ENCODE measurements at regions not wholly inside any gene's neighbourhood (a gene's known extent, or its start where the extent isn't known, plus 50 kb on each side); places are given as distances from the start of the nearest gene placed in this dataset.

- H3K4me3 Mint-ChIP-seq (ENCODE audit: low read depth, unreplicated experiment) = no peak overlapping the region
- CTCF ChIA-PET = no interaction called here
- peaks cover 13% of the 10 kb centered on the region for H3K27me3 Mint-ChIP-seq (ENCODE audit: unreplicated experiment)
- no peaks in the 10 kb centered on the region for H3K9me3 Mint-ChIP-seq (ENCODE audit: low read depth, unreplicated experiment)
- H3K4me1 Mint-ChIP-seq (ENCODE audit: low read depth, unreplicated experiment) = no peaks in the 10 kb centered on the region
- TF ChIP-seq, protein P1, sequence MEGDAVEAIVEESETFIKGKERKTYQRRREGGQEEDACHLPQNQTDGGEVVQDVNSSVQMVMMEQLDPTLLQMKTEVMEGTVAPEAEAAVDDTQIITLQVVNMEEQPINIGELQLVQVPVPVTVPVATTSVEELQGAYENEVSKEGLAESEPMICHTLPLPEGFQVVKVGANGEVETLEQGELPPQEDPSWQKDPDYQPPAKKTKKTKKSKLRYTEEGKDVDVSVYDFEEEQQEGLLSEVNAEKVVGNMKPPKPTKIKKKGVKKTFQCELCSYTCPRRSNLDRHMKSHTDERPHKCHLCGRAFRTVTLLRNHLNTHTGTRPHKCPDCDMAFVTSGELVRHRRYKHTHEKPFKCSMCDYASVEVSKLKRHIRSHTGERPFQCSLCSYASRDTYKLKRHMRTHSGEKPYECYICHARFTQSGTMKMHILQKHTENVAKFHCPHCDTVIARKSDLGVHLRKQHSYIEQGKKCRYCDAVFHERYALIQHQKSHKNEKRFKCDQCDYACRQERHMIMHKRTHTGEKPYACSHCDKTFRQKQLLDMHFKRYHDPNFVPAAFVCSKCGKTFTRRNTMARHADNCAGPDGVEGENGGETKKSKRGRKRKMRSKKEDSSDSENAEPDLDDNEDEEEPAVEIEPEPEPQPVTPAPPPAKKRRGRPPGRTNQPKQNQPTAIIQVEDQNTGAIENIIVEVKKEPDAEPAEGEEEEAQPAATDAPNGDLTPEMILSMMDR (IDR thresholded peaks at IDR 0.05; ENCODE audit: unreplicated experiment) = no peak
- DNase-seq = no peak
- no TSS peak for BruUV-seq (replicated peaks)
- intact Hi-C loops (cut with micrococcal nuclease; ENCODE audit: unreplicated experiment) = no loop called here
- no peaks in the 10 kb centered on the region for H3K36me3 Mint-ChIP-seq (ENCODE audit: insufficient read depth, unreplicated experiment)
- H3K27ac Mint-ChIP-seq (ENCODE audit: unreplicated experiment) = no peak overlapping the region
These were observed 220.5 kb upstream of the NWD2 start for GRCh38 chr4:37023996-37024395.

DNA sequence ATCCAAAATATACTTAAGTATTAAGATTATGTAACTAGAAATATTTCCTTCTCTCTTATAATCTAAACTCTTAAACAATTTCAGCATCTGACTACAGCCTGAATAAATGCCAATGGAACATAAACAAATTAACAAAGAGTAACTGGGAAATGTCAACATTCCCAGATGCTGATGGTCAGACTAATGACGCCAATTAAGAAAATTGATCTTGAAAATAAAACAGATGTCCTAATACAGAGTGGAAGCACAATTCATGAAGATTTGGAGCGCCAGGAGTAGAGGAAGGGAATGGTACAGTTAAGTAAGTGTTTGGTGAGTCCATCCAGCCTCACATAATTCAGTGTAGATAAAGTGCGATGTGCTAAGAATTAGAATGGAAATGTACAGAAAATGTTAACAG, 203.7 kb upstream of the NWD2 start:
- CTCF ChIA-PET = no interaction called here

GRCh38 chr4:37043342-37043741, 201.2 kb upstream of the NWD2 start:
- no peaks in the 10 kb centered on the region for H3K36me3 Mint-ChIP-seq (ENCODE audit: insufficient read depth, unreplicated experiment)
- intact Hi-C loops (cut with micrococcal nuclease; ENCODE audit: unreplicated experiment) = no loop called here
- TF ChIP-seq, protein P1 (IDR thresholded peaks at IDR 0.05; ENCODE audit: unreplicated experiment) = no peak
- CTCF ChIA-PET = no interaction called here
- BruUV-seq (replicated peaks) = no TSS peak
- no peak overlapping the region for H3K4me3 Mint-ChIP-seq (ENCODE audit: low read depth, unreplicated experiment)
- peaks cover 7% of the 10 kb centered on the region for H3K27me3 Mint-ChIP-seq (ENCODE audit: unreplicated experiment)
- H3K27ac Mint-ChIP-seq (ENCODE audit: unreplicated experiment) = no peak overlapping the region
- DNase-seq = no peak
- H3K9me3 Mint-ChIP-seq (ENCODE audit: low read depth, unreplicated experiment) = no peaks in the 10 kb centered on the region
- no peaks in the 10 kb centered on the region for H3K4me1 Mint-ChIP-seq (ENCODE audit: low read depth, unreplicated experiment)

More for the DNA sequence above, 203.7 kb upstream of the NWD2 start:
- Mint-ChIP-seq H3K9me3 (ENCODE audit: low read depth, unreplicated experiment) (no peaks in the 10 kb centered on the region), H3K4me3 (ENCODE audit: low read depth, unreplicated experiment) (no peak overlapping the region), H3K27ac (ENCODE audit: unreplicated experiment) (no peak overlapping the region), H3K27me3 (ENCODE audit: unreplicated experiment) (no peaks in the 10 kb centered on the region), H3K36me3 (ENCODE audit: insufficient read depth, unreplicated experiment) (no peaks in the 10 kb centered on the region), H3K4me1 (ENCODE audit: low read depth, unreplicated experiment) (no peaks in the 10 kb centered on the region)
- intact Hi-C loops (cut with micrococcal nuclease; ENCODE audit: unreplicated experiment) = no loop called here
- no peak for DNase-seq
- no TSS peak for BruUV-seq (replicated peaks)
- TF ChIP-seq, protein P1 (IDR thresholded peaks at IDR 0.05; ENCODE audit: unreplicated experiment) = no peak

DNA sequence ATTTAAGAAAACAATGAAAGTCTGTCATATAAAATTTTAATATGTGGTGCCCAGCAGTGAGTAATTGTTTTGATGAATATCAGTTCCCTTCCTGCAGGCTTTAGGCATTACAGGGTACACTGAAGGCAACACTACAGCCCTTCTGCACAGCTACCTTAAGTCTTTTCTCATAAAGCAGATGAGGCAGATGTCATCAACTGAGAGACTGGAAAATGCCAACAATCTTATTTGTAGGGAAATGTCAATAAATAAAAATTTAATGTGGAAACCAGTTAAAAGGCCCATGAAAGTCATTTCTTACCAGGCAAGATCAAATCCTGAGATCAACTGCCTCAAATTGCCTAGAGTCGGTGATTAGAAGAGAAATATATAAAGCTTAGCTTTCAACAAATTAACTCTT, 193.4 kb upstream of the NWD2 start:
- TF ChIP-seq, protein P1 (IDR thresholded peaks at IDR 0.05; ENCODE audit: unreplicated experiment) = no peak
- intact Hi-C loops (cut with micrococcal nuclease; ENCODE audit: unreplicated experiment) = no loop called here
- Mint-ChIP-seq H3K27ac (ENCODE audit: unreplicated experiment) (no peak overlapping the region), H3K4me3 (ENCODE audit: low read depth, unreplicated experiment) (no peak overlapping the region), H3K27me3 (ENCODE audit: unreplicated experiment) (peaks cover 18% of the 10 kb centered on the region), H3K36me3 (ENCODE audit: insufficient read depth, unreplicated experiment) (no peaks in the 10 kb centered on the region), H3K4me1 (ENCODE audit: low read depth, unreplicated experiment) (no peaks in the 10 kb centered on the region), H3K9me3 (ENCODE audit: low read depth, unreplicated experiment) (no peaks in the 10 kb centered on the region)
- no peak for DNase-seq
- CTCF ChIA-PET = no interaction called here
- no TSS peak for BruUV-seq (replicated peaks)

GRCh38 chr4:37051866-37052265, 192.7 kb upstream of the NWD2 start:
- H3K9me3 Mint-ChIP-seq (ENCODE audit: low read depth, unreplicated experiment) = no peaks in the 10 kb centered on the region
- intact Hi-C loops (cut with micrococcal nuclease; ENCODE audit: unreplicated experiment) = no loop called here
- H3K27me3 Mint-ChIP-seq (ENCODE audit: unreplicated experiment) = peaks cover 18% of the 10 kb centered on the region
- TF ChIP-seq, protein P1 (IDR thresholded peaks at IDR 0.05; ENCODE audit: unreplicated experiment) = no peak
- no peaks in the 10 kb centered on the region for H3K36me3 Mint-ChIP-seq (ENCODE audit: insufficient read depth, unreplicated experiment)
- H3K27ac Mint-ChIP-seq (ENCODE audit: unreplicated experiment) = no peak overlapping the region
- no peaks in the 10 kb centered on the region for H3K4me1 Mint-ChIP-seq (ENCODE audit: low read depth, unreplicated experiment)
- no peak for DNase-seq
- CTCF ChIA-PET = no interaction called here
- H3K4me3 Mint-ChIP-seq (ENCODE audit: low read depth, unreplicated experiment) = no peak overlapping the region
- BruUV-seq (replicated peaks) = no TSS peak

All from Calu3 (cell line).